NCI-H1417 (cell line): ENCODE measurements at regions not wholly inside any gene's neighbourhood (a gene's known extent, or its start where the extent isn't known, plus 50 kb on each side); places are given as distances from the start of the nearest gene placed in this dataset.

ENCODE experiments used
- DNase-seq, 3 experiments: peaks; one replicate each; lab custom pipeline; 2025; lab: John Stamatoyannopoulos, UW

DNA sequence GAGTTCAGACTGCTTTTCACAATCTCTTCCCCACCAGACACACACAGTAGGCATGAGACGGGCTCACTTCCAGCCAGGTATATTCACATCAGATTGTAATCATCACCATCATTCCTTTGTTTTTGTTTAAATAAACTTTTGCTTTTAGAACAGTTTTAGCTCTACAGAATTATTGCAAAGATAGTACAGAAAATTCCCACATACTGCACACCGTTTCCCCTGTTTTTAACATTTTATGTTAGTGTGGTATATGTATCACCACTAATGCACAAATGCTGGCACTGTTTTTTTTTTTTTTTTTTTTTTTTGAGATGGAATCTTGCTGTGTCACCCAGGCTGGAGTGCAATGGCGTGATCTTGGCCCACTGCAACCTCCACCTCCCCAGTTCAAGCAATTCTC lies 83.3 kb upstream of the ANO1 start:
- no peak for DNase-seq

GRCh38 chr11:69995697-69996096 lies 82.4 kb upstream of the ANO1 start:
- no peak for DNase-seq

DNA sequence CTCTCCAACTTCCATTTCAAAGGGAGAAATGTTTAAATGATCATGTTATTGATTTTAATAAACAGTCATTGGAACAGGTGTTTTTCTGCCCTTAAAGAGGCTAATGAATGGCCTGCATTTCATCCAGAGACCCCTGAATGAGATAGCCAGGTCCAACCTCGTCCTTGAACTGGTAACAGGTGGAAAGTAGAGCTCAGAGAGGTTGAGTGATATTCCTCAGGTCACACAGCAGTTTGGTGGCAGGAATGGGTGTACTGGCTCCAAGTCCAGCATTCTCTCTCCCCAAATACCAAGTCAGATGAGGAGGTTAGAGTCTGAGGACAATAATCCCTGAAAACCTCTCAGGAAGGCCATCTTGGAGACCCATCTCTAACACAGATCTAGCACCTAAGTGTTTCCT lies 81.7 kb upstream of the ANO1 start:
- DNase-seq, result no peak

DNA sequence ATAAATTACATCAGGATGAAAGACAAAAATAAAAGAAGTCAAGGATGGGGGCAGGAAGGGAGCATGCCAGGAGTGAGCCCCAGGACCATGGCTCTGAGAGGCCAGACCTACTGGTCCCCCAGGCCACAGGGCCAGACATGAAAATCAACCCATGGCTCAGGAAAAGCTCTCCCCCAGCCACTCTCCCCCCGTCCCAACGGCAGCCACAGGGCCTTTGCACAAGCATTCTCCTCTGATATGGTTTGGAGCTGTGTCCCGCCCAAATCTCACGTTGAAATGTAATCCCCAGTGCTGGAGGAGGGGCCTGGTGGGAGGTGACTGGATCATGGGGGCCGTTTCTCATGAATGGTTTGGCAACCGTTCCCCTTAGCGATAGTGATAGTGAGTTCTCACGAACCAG lies 80.8 kb upstream of the ANO1 start:
- no peak for DNase-seq

GRCh38 chr11:69999721-70000120 lies 78.4 kb upstream of the ANO1 start:
- DNase-seq, result no peak

- DNase-seq, result no peak
These were observed 77.9 kb upstream of the ANO1 start for GRCh38 chr11:70000228-70000627.

- peak in 1 of 3 experiments; percentile 28 for DNase-seq
These were observed 76.9 kb upstream of the ANO1 start for GRCh38 chr11:70001246-70001645.

DNA sequence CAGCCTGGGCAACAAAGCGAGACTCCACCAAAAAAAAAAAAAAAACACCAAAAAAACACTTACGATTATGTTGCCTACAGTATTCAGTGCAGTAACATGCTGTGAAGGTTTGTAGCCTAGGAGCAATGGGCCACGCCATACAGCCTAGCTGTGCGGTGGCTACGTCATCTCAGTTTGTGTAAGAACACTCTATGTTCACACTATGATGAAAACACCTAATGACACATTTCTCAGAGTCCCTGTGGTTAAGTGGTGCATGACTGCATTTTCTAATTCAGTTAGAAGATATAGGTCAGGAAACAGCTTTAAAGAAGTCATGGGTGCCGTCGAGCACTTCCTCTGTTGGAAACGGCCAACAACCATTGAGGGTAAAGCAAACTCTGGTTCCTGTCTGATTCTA lies 75.7 kb upstream of the ANO1 start:
- DNase-seq, result no peak

- DNase-seq, result no peak
These were observed 72.9 kb upstream of the ANO1 start for GRCh38 chr11:70005107-70005818.

- DNase-seq, result no peak
These were observed 70.3 kb upstream of the ANO1 start for GRCh38 chr11:70007796-70008195.

- DNase-seq, result no peak
These were observed 67.3 kb upstream of the ANO1 start for GRCh38 chr11:70010774-70011173.

DNA sequence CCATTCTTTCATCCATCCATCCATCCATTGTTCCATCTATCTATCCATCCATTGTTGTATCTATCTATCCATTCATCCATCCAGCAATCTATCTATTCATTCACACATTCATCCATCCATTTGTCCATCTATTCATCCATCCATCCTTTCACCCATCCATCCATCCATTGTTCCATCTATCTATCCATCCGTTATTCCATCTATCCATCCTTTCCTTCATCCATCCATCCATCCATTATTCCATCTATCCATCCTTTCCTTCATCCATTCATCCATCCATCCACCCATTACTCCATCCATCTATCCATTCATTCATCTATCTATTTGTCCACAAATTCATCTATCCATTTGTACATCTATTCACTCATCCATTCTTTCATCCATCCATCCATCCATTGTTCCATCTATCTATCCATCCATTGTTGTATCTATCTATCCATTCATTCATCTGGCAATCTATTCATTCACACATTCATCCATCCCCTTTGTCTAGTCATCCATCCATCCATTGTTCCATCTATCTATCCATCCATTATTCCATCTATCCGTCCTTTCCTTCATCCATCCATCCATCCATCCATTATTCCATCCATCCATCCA lies 65.9 kb upstream of the ANO1 start:
- no peak for DNase-seq

- DNase-seq, result no peak
These were observed 63.8 kb upstream of the ANO1 start for GRCh38 chr11:70014291-70014690.

DNA sequence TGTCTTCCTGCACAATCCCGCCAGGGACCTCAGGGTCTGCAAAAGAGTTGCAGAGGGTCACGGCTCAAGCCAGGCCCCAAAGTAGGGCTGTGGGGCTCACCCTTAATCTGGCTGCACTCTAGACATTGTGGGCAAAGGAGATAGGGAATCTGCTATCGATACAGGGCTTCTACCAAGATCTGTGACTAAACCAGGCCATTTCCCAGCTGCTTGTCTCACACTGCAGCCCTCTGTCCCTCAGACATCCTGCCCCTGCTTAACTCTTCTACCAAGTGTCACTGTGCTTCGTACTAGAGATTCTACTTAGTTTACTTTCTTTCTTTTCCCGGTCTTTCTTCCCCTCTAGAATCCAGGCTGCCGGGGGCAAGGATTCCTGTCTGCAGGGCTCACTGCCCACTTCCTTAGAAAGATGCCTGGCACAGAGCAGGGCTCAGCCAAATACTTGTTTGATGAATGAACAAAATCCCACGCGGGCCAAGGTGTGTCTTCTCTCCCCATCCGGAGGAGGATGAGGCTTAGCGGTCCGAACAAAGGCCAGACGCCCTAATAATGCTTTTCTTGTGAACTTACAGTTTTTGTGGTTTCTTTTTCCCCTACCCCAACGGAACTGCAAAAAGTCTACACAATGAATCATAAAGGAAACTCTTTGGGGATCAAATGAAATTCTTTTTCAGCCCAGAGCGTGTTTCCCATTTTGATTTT lies 61.3 kb upstream of the ANO1 start:
- no peak for DNase-seq

- no peak for DNase-seq
These were observed 59.3 kb upstream of the ANO1 start for GRCh38 chr11:70018816-70019215.

GRCh38 chr11:70019576-70020011 lies 58.5 kb upstream of the ANO1 start:
- DNase-seq, result no peak

DNA sequence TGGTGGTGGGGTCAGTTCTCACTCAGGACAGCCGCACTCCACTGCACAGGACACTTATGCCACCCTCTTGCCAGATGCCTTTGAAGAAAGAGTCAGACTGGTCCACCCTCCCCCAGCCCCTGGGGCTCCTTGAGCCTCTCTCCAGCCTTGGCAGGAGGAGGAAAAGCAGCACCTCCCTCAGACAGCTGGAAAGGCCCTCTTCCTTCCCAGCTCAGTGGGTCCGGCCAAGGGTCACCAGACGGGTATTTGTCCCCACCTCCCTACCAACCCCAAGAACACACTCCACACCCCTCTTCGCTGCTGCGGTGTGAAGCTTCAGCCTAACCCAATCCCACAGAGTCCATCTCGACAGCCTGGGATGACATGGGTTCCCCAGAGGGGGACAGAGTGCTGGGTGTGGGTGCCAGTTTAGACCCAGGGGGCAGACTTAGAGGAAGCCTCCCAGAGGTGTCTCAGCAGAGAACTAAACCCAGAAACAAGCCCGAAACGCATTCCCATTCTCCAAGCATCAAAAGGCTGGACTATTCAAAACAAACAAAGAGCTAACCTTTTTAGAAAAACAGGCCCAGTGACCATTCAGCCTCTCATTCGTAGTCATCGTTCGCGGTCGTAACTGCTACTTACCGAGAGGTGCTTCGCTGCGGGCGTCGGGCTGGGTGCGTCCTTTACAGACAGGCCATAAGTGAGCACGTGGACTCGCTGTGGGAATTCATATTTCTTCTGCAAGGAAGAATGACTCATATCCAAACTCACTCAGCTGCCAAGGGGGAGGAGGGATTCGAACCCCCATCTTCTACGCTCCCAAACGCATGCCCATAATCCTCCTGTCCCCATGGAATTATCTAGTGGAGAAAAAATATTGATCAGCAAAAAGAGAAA lies 57.5 kb upstream of the ANO1 start:
- no peak for DNase-seq

GRCh38 chr11:70021586-70021985 lies 56.5 kb upstream of the ANO1 start:
- no peak for DNase-seq

DNA sequence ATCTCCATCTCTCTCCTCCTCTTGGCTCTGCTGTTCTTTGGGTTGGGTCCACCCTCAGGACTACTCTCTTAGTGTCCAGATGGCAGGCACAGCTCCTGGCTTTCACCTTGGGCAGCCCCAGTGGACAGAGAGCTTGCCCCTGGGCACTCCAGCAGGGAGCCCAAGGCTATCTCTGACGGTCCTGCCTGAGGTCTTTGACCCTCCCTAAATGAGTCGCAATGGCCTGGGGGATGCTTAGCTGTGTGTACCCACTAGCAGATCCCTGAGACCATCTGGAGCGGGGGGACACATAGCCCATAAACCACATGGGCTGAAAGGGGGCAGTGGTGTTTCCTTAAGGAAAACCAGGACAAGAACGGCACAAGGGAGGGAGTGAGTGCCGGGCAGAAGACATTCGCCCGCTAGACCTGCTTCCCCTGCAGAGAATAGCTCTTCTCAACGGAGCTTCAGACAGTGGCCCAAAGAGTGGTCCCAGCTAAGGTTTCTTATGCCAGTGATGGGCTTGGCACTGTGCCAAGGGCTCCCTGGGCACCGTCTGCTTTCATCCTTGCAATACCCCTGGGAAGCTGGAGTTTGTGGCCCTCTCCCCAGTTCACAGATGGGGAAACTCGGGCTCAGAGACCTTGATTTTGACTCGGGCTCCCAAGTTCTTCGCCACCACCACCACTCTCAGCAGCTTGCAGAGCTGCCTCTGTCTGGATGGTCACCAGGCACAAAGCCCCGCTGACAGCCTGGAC lies 53.9 kb upstream of the ANO1 start:
- no peak for DNase-seq

GRCh38 chr11:70024773-70025045 lies 53.4 kb upstream of the ANO1 start:
- DNase-seq, result no peak

GRCh38 chr11:70025308-70025707 lies 52.8 kb upstream of the ANO1 start:
- DNase-seq, result no peak

GRCh38 chr11:70026012-70026411 lies 52.1 kb upstream of the ANO1 start:
- no peak for DNase-seq
